T-helper 22 cell (primary cell): ENCODE measurements at regions not wholly inside any gene's neighbourhood (a gene's known extent, or its start where the extent isn't known, plus 50 kb on each side); places are given as distances from the start of the nearest gene placed in this dataset.

ENCODE experiments used
- DNase-seq: peaks from one replicate; pipeline ENCODE4 v3.0.0-alpha.2; 2020; ENCODE audit warnings: low read depth

DNA sequence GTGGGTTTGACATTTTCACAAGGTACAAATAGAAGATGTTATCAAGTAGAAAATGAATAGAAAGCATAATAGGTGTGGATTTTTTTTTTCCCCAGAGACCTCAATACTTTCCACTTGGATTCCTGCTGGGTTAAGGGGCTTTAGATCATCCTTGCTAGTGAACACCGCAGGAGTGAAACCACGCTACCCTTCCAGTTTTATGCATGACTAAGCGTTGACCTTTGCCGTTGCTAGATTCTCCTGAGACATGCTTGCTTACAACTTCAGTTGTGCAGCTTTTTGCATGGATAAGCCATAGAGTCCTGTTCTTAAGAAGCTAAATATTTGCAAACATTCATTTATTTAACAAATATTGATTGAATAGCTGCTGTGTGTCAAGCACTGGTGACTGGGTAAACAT lies 299.7 kb upstream of the LMCD1 start:
- no peak for DNase-seq

DNA sequence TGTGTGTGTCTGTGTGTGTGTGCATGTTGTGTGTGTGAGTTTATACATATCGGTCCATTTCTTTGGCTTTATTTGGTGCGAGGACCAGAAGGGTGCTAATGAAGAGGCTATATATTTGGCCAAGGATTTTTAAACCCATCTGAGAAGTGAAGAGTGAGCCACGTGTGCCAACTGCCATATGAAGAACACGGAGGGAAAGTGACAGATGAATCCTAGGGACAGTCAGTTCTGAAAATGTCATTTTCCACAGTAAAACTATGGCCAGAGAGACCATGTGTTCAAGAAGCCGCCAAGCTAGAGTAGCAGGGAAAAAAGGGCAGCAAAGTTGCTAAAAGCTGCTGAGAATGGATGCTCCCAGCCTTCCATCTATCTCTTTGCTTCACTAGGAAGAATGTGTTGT lies 297.3 kb upstream of the LMCD1 start:
- DNase-seq, result no peak

DNA sequence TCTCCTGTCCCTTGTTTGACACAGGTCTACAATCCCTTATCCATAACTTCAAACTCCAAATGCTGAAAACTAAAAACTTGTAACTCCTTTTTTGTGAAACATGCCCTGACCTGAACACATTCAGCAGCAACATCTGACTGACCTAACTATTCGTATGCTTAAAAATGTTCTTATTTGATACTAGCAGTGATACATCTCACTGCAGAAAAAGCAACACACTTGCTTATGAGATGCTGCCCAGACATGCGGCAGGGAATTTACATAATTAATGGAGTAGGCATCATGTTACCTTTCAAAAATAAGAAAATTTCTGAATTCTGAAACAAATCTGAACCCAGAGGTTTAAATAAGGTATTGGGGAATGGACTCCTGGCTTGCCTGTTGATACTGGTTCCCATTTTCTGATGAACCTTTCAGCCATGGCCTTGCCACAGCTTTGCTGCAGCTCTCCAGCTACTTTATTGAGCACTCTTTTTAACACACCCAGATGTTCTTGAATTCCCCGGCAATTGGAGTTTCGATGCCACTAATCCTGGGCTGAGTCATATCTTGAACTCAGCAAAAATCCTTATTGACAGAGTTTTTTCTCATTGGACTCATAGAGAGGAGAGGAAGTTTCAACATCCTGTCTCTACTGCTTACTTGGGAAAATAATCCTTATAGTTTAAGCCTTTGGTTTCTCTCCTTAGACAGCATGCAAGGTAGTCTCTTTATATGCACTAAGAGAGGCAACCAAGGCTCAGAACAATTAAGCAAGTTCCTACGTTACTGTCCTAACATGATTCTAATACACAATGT lies 296.6 kb upstream of the LMCD1 start:
- DNase-seq, result no peak

DNA sequence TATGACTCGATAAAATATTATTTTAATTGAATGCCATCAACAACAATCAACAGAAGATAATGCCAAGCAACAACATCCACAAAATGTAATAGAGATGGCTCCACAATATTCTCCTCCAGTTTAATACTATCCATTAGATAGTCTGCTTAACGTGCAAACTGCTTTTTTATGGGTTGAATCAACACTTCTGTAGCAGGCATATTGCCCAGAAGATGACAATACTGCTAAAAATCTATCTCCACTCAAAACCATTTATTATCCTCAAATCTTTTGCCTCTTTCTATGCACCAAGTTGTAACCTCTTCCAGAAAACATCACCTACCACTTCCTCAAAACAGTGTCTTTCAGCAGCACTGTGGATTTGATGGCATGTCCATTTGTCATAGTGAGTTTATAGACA lies 295.7 kb upstream of the LMCD1 start:
- no peak for DNase-seq

DNA sequence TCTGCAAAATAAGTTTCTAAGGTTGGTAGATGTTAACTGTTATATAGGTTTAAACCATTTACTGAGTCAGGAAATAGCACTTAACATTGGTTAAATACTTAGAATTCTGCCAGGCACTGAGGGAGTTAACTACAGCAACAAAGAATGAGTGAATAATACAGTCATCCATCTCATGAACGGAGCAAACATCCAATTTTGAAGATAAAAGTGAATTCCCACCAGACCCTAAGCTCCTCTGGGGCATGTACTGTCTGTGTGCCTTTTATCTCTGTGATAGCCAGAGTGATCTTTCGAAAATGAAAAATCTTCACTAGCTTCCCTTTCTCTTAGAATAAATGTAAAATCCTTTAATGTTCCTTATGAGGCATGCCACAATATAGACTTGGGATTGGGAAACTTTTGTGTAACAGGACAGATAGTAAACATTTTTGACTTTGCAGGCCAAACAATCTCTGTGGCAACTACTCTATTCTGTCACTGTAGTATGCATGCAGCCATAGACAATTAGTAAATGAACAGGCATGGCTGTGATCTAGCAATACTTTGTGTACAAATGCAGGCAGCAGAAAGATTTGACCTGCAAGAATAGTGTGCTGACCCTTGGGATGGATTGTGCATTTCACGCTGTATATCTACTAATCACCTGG lies 294.5 kb upstream of the LMCD1 start:
- no peak for DNase-seq

DNA sequence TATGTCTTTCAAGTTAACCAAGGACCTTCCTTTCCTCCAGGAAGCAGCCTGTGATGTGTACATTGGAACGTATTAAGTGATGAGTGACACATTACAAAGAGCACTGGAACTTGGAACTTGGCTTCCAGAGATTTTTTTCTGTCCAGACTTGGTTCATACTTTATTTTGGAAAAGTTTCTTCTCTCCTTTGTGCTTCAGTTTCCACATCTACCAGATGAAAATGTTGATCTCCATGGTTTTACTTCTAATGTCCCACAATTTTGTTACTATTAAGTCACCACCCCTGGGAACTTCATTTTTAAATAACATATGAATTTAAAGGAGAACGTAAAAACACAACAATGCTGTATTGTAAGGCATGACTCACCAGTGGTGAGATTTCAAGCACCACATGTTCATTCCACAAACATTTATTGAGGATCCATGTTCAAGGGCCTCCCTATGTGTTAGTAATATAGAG lies 290.7 kb upstream of the LMCD1 start:
- DNase-seq, result no peak

DNA sequence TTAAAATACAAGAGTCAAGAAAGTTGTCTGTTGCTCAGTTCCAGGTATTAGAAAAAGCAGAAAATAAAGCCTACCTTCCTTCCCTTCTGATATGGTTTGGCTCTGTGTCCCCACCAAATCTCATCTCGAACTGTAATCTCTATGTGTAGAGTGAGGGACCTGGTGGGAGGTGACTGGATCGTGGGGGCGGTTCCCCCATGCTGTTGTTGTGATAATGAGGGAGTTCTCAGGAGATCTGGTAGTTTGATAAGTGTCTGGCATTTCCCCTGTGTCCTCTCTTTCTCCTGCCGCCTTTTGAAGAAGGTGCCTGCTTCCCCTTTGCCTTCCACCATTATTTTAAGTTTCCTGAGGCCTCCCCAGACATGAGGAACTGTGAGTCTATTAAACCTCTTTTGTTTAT lies 288.8 kb upstream of the LMCD1 start:
- no peak for DNase-seq

DNA sequence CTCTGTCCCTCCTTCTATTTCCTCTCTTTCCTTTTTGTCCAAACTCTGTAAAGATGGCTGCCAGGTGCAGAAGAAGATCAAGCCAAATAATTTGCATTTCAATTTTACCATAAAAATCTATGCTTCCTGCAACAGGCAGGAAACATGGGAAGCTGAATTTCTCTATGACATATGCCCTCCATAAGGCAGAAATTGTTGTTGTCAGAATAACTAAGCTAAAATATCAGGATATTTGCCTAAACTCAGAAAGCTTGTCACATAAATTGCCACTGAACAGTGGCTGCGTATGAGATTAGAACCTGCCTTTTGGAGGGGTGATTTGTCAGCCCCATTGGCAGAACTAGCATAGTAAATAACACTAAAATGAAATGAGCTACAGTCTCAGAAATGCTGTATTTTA lies 288.3 kb upstream of the LMCD1 start:
- no peak for DNase-seq

DNA sequence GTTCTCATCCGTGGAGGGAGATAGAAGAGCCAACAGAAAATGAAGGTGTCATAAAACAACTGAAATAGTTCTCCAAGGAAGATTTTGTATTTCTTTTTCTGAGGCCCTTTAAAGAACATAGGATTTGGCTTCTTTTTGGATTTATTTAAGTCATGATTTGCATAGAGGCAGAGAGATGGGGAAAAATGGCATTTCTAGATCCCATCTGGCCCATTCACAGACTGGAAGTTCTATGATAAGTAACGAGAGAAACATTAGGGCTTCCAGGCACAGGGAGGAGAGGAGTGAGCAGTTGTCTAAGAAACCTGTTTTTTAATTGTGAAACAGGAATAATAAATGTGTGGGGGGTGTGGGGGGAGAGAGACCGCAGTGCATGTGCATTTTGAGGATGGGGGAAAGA lies 285.8 kb upstream of the LMCD1 start:
- DNase-seq, result no peak

DNA sequence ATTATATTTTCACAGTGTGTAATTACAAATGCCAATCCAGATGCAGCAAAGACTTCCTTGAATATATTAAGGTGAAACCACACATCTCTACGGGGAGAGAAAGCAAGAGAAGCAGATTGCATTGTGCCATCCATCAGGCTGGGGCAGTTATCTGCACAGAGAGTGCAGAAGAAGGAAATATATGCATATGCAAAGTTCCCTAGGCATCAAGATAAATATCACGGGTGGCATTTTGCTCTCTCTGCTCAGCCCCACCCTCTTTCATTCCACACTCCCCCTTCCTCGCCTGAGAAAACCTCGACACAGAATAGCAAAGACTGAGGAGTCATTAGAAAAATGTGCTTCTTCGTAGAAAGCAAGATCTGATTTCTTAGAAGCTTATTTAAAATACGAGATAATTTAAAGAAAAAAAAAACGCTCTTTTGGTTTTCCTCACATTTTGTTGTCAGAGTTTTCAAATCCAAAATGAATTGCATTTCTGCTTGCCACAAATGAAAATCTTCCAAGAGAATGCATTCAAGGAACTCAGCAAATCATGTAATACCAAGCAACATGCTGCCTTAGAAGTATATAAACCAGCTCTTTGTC lies 283.2 kb upstream of the LMCD1 start:
- no peak for DNase-seq

DNA sequence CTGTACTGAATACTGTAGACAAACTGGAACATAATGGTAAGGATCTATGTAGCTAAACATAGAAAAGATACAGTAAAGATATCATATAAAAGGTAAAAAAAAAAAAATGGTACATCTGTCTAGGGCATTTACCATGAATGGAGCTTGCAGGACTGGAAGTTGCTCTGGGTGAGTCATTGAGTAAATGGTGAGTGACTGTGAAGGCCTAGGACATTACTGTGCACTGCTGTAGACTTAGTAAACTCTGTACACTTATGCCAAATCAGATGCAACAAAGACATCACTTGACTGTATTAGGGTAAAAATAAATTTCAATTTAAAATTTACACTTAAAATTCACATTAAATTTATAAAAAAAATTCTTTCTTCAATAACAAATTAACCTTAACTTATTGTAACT lies 281.3 kb upstream of the LMCD1 start:
- no peak for DNase-seq

DNA sequence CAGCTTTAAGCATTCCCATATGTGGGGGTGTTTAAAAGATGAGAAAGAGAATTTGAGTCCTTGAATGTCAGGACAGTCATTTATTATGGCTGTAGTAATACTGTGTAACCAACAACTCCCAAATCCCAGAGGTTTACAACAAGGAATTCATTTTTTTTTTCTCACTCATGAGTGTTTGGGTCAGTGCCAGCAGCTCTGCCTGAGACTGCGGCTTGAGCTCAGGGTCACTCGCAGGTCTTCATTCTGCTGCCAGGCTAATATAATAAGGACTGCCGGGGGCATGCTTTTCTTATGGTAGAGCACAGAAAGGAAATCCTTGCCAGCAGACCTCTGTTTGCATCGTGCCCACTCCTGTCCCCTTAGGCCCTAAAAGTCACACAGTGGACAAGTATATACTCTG lies 277.9 kb upstream of the LMCD1 start:
- no peak for DNase-seq

DNA sequence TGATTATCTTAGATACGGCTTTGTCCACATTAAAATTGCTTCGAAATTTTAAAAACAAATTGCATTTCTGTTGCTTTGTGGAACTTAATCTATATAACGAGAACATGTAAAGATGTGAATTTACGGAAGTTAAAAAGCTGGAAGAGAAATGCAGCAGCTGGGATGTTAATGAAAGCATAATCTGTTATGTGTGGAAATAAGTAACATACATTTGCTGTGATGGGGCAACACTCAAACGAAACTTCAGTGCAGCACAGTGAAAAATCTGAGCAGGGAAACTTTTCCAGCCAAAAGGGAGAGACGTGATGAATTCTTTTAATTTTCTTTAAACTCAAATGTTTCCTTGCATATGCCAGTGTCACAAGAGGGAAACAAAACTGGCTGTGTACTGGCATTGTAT lies 276.7 kb upstream of the LMCD1 start:
- DNase-seq, result no peak

DNA sequence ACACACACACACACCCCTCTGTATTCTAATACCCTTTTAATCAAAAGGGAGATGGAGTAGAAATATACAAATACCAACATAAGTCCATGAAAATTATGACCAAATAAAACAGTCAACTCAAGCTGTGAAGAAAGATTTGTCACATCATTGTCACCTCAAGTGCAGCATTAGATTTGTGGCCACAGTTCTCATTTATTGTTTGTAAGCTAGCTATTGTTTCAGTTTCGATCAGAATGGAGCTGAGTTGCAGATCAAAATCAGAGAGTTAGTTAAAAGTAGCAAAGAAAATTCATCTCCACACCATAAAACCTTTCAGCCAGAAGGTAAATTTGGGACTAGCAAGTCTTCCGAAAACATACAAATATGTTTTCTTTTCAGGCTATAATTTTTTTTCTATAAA lies 267.7 kb upstream of the LMCD1 start:
- no peak for DNase-seq

DNA sequence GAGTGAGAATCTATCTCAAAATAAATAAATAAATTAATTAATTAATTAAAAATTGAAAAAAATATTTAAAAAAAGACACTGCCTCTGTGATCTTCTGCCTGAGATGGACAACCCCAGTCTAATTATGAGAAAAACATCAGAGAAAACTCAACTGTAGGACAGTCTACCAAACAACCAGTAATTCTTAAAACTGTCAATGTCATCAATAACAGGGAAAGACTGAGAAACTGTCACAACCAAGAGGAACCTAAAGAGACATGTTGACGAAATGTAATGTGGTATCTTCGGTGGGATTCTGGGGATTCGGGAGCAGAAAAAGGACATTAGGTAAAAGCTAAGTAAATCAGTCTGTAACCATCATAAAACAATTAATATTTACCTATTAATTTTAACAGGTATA lies 265.4 kb upstream of the LMCD1 start:
- no peak for DNase-seq

DNA sequence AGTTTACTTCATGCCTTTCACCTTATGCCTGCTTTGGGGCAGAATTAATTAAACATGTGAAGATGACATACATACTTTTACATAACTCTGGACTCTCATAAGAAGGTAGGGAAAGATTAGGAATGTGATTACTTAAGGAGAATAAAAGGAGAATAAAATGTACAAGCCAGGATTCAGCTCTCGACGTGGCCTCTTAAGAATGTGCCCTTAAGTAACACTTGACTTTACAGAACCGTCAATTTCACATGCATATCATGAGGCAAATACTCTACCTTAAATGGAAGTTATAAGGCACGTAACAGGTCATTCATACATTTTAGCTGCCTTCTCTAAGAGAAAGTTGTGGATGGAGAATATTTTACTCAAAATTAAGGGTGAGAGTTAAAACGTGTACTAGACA lies 263.7 kb upstream of the LMCD1 start:
- no peak for DNase-seq

DNA sequence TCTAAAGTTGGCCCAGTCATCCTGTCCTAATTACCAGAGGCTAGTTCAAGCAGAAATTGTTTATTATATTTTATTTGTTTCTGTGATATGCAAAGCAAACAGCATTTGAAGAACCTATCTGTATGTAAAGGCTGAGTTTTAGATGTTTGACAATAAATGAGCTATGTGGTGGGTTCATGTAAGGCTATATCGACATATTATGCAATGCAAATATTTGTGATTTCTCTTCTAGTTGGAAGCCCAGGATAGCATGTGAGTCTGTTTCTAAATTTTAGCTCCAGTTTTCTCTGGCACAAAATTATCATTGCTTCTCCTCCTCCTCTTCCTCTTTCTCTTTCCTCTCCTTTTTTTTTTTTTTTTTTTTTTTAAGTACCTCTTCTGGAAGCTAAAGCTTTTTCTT lies 263.2 kb upstream of the LMCD1 start:
- no peak for DNase-seq

DNA sequence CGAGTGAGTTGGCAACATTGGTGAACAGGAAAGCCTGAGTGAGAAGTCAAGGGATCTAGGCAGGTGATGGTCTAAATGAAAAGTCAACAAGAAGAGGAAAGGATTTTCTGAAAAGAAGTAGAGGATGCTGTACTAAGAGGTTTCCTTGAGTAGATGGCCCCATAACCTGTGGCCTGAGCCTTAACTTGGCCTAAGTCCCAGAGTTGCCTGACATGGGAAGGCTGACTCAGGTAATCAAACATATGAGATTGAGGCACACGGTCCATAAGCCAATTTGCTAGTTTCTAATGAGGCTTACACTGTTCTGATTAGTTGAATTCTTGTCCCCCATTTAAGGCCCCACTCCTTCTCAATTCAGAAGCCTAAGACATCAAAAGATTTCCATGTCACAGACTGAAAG lies 262.5 kb upstream of the LMCD1 start:
- DNase-seq, result no peak

DNA sequence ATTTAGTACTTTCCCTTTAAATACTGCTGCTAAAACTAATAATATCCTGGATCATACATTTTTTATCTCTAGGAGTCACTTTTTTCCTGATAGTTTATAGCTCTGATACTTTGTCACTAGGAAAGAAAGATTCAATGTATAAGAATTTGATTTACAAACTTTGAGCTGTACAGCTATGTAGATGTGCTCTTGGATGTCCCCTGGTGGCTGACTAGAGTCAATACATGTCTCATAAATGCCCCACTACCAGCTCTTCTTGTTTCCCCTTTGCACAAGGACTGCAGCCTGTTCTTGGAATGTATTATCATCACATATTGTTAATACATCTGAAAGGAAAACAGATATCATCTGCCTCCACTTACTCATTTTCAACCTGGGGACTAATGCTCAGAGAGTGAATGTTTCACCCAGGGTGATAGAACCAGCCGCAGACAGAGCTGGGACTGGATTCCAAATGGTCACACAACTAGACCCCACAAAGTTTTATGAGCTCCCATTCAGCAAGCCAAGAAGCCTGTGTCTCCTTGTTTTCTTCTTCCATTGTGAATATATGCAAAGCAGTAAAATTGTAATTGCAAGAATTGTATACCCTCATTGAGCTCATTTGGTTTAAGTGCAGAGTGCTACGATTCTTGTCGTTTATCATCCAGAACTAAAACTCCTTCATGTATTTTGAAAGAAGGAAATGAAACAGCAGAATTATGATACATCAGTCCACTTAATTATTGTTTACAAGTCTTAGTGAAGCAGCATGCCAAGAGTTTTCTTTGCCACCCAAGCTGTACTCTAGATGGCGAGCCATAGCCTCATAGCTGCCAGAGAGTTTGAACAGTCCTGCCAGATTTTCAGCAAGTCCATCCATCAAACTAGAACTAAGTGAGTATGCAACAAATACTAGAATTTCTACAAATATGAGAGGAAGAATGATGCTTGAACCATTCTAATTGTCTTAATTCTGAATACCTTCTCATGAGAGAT lies 261.6 kb upstream of the LMCD1 start:
- no peak for DNase-seq

DNA sequence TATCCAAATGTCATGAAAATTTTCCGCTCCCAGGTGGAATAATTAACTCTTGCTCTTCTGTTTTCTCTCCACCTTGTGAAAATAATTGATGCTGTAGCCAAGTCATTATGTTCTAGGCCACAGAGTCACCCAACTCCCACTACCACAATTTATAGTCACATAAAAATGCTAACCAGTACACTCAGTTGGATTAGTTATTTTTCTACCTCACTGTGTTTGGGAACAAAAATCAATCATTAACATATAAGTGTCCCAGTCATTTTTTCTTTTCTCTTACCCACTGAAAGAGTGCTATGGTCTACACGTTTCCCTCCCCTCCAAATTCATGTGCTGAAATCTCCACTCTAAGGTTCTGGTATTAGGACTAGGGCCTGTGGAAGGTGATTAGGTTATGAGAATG lies 255.6 kb upstream of the LMCD1 start:
- no peak for DNase-seq

DNA sequence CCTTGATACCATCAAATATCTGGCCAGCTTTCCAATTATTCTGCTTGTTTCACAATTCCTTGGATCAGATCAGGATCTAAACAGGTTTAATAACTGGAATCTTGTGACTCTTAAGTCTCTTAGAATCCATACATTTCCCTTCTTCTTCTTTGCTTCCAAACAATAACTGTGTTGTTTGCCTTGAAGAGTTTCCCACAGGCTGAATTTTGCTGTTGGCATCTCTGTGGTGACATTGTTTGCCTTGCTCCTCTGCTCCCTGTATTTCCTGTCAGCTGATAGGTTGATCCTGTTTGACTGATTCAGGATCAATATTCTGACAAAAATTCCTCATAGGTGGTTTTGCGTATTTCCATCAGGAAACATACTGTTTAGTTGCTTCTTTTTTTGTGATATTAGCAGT lies 248.4 kb upstream of the LMCD1 start:
- no peak for DNase-seq

DNA sequence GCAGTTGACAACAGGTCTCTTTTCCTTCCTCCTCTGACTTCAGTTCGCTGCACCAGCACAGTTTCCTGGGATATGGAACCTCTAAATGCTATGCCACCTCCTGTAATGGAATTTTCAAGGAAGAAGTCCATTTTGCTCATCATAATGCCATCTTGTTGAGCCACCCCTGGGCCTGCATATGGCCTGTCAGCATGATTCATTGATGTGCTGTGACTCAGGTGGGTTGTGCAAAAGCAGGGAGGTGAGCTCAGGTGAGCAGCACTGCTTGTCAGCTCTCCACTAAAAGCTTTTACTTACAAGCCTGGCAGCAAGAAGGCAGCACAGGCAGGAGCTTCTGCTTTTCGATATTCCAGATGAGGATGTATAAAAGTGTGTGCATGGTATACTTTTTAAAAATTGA lies 247.1 kb upstream of the LMCD1 start:
- DNase-seq, result no peak
